Cardiac fibroblast (primary cell): ENCODE measurements at regions not wholly inside any gene's neighbourhood (a gene's known extent, or its start where the extent isn't known, plus 50 kb on each side); places are given as distances from the start of the nearest gene placed in this dataset.
"Not testable (repeated sequence)": the region's sequence is repeated elsewhere in the genome, so short reads cannot be mapped to it uniquely, and the experiment has no call there.

Experiments
- DNase-seq, 2 donors: peaks; one replicate each; pipeline versions ENCODE4 v3.0.0 to v3.0.0-alpha.2; 2010; ENCODE audit warnings: low read depth in 2 of 2
- H3K4me3 ChIP-seq, 2 donors: replicated peaks in 1 of 2; 1 replicate in 1 of 2; 2 replicates in 1 of 2; pipeline ENCODE4 v1.5.1; 2011; ENCODE audit warnings: low read depth in 2 of 2, low read length in 2 of 2, mild to moderate bottlenecking in 2 of 2, moderate library complexity in 1 of 2
- TF ChIP-seq, protein P1 (sequence below): IDR thresholded peaks from one replicate; pipeline ENCODE4 v1.5.1; 2011; ENCODE audit warnings: low read depth, mild to moderate bottlenecking, low read length, inconsistent platforms

DNA sequence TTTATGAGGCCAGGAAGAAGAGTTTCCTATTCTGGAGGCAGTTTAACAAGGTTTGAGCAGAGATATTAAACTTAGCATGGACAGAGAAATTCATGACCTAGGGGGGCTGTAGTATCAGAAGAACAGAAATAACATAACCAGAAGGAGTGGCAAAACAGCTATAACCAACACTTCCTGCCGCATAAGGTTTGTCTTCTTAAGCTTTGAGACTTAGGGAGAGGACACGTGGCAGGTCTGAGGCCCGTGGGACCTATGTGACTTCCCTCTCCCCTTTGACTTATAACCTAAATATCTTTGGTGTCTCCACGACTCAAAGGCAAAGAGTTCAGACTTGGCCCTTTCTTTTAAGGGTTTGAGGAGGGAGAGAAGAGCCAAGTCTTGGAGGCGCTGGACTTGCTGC, 119.1 kb upstream of the PZP start:
- no peak for DNase-seq
- no peak overlapping the region for H3K4me3 ChIP-seq
- TF ChIP-seq, protein P1, sequence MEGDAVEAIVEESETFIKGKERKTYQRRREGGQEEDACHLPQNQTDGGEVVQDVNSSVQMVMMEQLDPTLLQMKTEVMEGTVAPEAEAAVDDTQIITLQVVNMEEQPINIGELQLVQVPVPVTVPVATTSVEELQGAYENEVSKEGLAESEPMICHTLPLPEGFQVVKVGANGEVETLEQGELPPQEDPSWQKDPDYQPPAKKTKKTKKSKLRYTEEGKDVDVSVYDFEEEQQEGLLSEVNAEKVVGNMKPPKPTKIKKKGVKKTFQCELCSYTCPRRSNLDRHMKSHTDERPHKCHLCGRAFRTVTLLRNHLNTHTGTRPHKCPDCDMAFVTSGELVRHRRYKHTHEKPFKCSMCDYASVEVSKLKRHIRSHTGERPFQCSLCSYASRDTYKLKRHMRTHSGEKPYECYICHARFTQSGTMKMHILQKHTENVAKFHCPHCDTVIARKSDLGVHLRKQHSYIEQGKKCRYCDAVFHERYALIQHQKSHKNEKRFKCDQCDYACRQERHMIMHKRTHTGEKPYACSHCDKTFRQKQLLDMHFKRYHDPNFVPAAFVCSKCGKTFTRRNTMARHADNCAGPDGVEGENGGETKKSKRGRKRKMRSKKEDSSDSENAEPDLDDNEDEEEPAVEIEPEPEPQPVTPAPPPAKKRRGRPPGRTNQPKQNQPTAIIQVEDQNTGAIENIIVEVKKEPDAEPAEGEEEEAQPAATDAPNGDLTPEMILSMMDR: no peak

DNA sequence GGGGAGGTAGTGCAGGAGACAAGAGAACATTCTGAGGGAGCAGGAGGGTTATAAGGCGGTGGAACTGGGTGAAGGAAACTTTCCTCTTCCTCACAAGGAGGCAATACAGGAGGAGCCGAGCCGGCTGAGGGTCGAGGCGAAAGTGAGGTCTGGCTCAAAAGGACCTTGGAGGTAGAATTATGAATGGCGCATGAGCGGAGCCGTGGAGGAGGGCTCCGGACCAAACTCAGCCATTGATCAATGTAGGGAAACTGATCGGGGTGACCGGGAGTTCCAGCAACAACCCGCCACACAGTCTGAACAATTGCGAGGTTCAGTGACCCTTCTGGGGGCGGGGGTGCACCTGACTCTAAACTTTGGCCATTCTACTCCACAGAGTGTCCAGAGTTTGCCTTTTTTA, 118.7 kb upstream of the PZP start:
- not testable (repeated sequence) for DNase-seq, H3K4me3 ChIP-seq

DNA sequence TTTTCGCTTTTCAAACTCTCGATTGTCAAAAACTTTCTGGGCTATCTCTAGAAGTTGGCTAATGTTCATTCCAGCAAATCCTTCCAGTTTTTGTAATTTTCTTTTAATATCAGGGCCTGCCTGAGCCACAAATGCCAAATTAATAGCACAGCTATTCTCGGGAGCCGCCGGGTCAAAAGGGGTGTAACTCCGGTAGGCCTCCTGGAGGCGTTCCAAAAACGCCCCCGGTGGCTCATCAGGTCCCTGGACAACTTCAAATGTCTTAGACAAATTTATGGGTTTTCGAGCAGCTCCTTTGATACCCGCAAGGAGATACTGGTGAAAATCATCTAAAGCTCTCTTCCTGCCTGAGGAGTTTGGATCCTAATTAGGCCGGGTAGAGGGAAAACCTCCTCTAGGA, 117.9 kb upstream of the PZP start:
- TF ChIP-seq, protein P1: no peak
- H3K4me3 ChIP-seq: no peak overlapping the region
- no peak for DNase-seq

DNA sequence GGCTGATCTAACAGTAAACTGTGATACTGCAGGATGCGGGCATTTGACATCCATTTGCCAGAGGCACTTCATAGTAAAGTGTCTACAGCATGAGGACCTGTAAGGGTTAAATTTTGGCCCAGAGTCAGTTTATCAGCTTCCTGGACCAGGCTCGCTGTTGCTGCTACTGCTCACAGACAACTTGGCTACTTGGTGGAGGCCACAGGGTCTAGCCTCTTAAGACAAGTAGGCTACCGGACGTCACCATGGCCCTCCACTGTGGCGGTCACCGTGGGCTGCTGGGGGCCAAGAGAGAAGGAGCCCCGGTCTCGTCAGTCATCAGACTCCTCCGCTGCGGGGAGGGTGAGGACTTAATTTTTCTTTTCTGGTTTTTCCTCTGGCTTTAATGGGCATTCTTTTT, 117.3 kb upstream of the PZP start:
- no peak for DNase-seq
- H3K4me3 ChIP-seq: no peak overlapping the region
- TF ChIP-seq, protein P1: no peak

DNA sequence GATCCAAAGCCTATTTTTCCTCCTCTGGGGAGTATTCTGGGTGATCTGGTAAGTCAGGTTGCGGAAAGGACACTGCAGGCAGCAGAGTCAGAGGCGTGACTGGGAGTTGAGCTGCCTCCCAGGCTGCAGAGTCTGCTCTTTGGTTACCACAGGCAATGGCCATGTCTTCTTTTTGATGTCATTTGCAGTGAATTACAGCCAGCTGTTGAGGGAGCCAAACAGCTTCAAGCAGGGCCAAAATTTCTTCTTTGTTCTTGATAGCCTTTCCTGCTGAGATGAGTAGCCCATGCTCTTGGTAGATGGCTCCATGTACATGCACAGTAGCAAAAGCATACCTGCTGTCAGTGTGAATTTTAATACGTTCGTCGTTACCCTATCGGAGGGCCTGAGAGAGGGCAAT, 116.6 kb upstream of the PZP start:
- TF ChIP-seq, protein P1: no peak
- no peak overlapping the region for H3K4me3 ChIP-seq
- DNase-seq: no peak

DNA sequence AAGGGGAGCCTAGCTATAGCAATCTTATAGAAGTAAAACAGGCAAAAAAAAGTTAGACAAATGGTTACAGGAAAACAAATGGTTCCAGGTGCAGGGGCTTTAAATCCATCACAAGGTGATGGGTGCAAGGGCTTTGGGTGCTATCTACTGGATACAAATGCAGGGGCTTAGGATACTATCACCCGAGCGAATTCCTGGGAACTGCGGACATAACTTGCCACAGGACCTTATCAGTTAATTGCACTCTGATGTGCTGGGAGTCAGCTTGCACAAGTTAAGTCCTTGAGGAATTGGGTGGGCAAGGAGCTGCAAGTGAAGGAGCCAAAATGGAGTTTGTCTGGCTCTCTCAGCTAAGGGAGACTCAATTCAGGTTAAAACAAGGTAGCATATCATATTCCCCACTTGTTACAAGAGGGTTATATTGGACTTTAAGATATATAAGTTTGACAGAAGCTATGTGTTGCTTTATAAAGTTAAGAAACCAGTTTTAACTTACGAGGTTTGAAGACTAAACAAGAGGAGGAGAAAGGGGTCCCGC, 115.0 kb upstream of the PZP start:
- DNase-seq: no peak
- H3K4me3 ChIP-seq: no peak overlapping the region
- TF ChIP-seq, protein P1: no peak

DNA sequence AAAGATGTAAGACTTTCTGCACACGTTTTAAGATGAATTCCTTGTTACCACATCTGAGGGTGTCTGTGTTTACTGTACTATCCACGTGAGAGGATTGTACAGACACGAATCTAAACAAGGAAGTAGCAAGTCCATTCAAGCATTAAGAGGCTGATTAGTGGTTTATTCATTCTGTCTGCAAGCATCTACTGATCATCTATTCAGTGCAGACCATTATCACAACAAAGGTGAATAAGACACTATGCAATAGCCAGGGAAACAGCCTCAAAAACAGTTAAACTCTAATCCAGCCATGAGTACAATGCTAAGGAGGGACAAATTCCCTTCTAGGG, 111.6 kb upstream of the PZP start:
- no peak for DNase-seq
- TF ChIP-seq, protein P1: no peak
- H3K4me3 ChIP-seq: no peak overlapping the region
